HEK293T (cell line): ENCODE measurements at regions not wholly inside any gene's neighbourhood (a gene's known extent, or its start where the extent isn't known, plus 50 kb on each side); places are given as distances from the start of the nearest gene placed in this dataset.

Experiments
- CTCF ChIA-PET: fragments of 350-600 bp; formaldehyde crosslinking; extraction: SDS; loops from one replicate; lab custom pipeline; 2021; ENCODE audit warnings: antibody characterized with exemption, inconsistent platforms; lab: Yijun Ruan, JAX
- POLR2A ChIA-PET: fragments of 350-600 bp; formaldehyde crosslinking; extraction: SDS; loops from one replicate; lab custom pipeline; 2020; ENCODE audit warnings: antibody characterized with exemption, inconsistent platforms; lab: Yijun Ruan, JAX
- DNase-seq: peaks from one replicate; pipeline ENCODE4 v3.0.0; 2012; ENCODE audit warnings: mixed read lengths; ENCODE audit errors: extremely low spot score
- ARNT ChIP-seq: fragments of 450-650 bp; IDR thresholded peaks from 2 replicates; pipeline ENCODE4 v1.6.1; 2017; ENCODE audit warnings: mild to moderate bottlenecking
- BHLHE40 ChIP-seq: fragments of 450-650 bp; IDR thresholded peaks from 2 replicates; pipeline ENCODE4 v1.6.1; 2016; ENCODE audit warnings: mild to moderate bottlenecking, moderate library complexity, borderline replicate concordance
- CTBP1 ChIP-seq: fragments of 450-650 bp; IDR thresholded peaks from 2 replicates; pipeline ENCODE4 v1.6.1; 2016; ENCODE audit warnings: borderline replicate concordance
- ELF4 ChIP-seq: fragments of 450-650 bp; IDR thresholded peaks from 2 replicates; pipeline ENCODE4 v1.6.1; 2017; ENCODE audit warnings: antibody characterized with exemption
- FOXA1 ChIP-seq: fragments of 450-650 bp; IDR thresholded peaks from 2 replicates; pipeline ENCODE4 v1.6.1; 2016; ENCODE audit warnings: mild to moderate bottlenecking
- FOXK2 ChIP-seq: fragments of 450-650 bp; IDR thresholded peaks from 2 replicates; pipeline ENCODE4 v1.6.1; 2016; ENCODE audit warnings: mild to moderate bottlenecking
- FOXM1 ChIP-seq: fragments of 450-650 bp; IDR thresholded peaks from 2 replicates; pipeline ENCODE4 v1.6.1; 2017; ENCODE audit warnings: mild to moderate bottlenecking, borderline replicate concordance
- HDGF ChIP-seq: fragments of 450-650 bp; IDR thresholded peaks from 2 replicates; pipeline ENCODE4 v1.6.1; 2017; ENCODE audit warnings: antibody characterized with exemption, borderline replicate concordance
- L3MBTL2 ChIP-seq: fragments of 450-650 bp; conservative IDR thresholded peaks from 2 replicates; pipeline ENCODE4 v1.6.1; 2016; ENCODE audit warnings: mild to moderate bottlenecking
- LEF1 ChIP-seq: fragments of 450-650 bp; IDR thresholded peaks from 2 replicates; pipeline ENCODE4 v1.6.1; 2017; ENCODE audit warnings: mild to moderate bottlenecking, borderline replicate concordance
- NFRKB ChIP-seq: fragments of 450-650 bp; IDR thresholded peaks from 2 replicates; pipeline ENCODE4 v1.6.1; 2016; ENCODE audit warnings: mild to moderate bottlenecking, moderate library complexity
- PKNOX1 ChIP-seq: fragments of 450-650 bp; IDR thresholded peaks from 2 replicates; pipeline ENCODE4 v1.6.1; 2016
- SP1 ChIP-seq: fragments of 450-650 bp; IDR thresholded peaks from 2 replicates; pipeline ENCODE4 v1.6.1; 2017
- SUZ12 ChIP-seq: fragments of 450-650 bp; IDR thresholded peaks from 2 replicates; pipeline ENCODE4 v1.6.1; 2016; ENCODE audit warnings: mild to moderate bottlenecking
- TARDBP ChIP-seq: fragments of 450-650 bp; IDR thresholded peaks from 2 replicates; pipeline ENCODE4 v1.6.1; 2016
- ZNF384 ChIP-seq: fragments of 450-650 bp; IDR thresholded peaks from 2 replicates; pipeline ENCODE4 v1.6.1; 2016

- POLR2A ChIA-PET, result no interaction called here
- DNase-seq, result no peak
- TF ChIP-seq FOXK2, result no peak
- no peak for TF ChIP-seq HDGF
- no peak for TF ChIP-seq ZNF384
- no peak for TF ChIP-seq FOXM1
- TF ChIP-seq CTBP1, result no peak
- TF ChIP-seq L3MBTL2, result no peak
- no peak for TF ChIP-seq TARDBP
- no peak for TF ChIP-seq SUZ12
- no peak for TF ChIP-seq SP1
- no peak for TF ChIP-seq BHLHE40
- TF ChIP-seq PKNOX1, result no peak
- CTCF ChIA-PET, result no interaction called here
Observed at GRCh38 chr2:101550555-101550954, 75.6 kb upstream of the RFX8 start.

GRCh38 chr2:101549371-101549770 lies 74.5 kb upstream of the RFX8 start:
- ChIA-PET POLR2A (no interaction called here), CTCF (no interaction called here)
- TF ChIP-seq ARNT (no peak), CTBP1 (no peak), FOXK2 (no peak), FOXA1 (no peak), FOXM1 (no peak), PKNOX1 (no peak), ELF4 (no peak), LEF1 (no peak), SUZ12 (no peak), SP1 (no peak), ZNF384 (no peak)
- no peak for DNase-seq

GRCh38 chr2:101546376-101547058 lies 71.6 kb upstream of the RFX8 start:
- no peak for TF ChIP-seq NFRKB
- no peak for TF ChIP-seq FOXK2
- TF ChIP-seq L3MBTL2, result no peak
- no peak for TF ChIP-seq FOXM1
- TF ChIP-seq ARNT, result no peak
- no peak for TF ChIP-seq HDGF
- no peak for TF ChIP-seq ZNF384
- no peak for TF ChIP-seq FOXA1
- no peak for TF ChIP-seq LEF1
- no peak for TF ChIP-seq ELF4
- no peak for TF ChIP-seq SP1
- TF ChIP-seq SUZ12, result no peak
- no peak for TF ChIP-seq CTBP1
- TF ChIP-seq TARDBP, result no peak
- TF ChIP-seq BHLHE40, result no peak
- TF ChIP-seq PKNOX1, result no peak
- no peak for DNase-seq
- ChIA-PET POLR2A (no interaction called here), CTCF (interaction anchor here (0.7 kb wide), 1 partner anchor 139 kb away, joined by 4 read pairs; no protein-coding TSS in a partner anchor)

- TF ChIP-seq CTBP1 (no peak), FOXA1 (no peak)
- CTCF ChIA-PET, result no interaction called here
- POLR2A ChIA-PET, result no interaction called here
- DNase-seq, result no peak
Observed at GRCh38 chr2:101545950-101546349, 71.0 kb upstream of the RFX8 start.

- DNase-seq, result no peak
- ChIA-PET CTCF (interaction anchor here (0.6 kb wide), 2 partner anchors 15 to 126 kb away, joined by 4 read pairs; no protein-coding TSS in a partner anchor), POLR2A (no interaction called here)
- TF ChIP-seq LEF1 (no peak), CTBP1 (no peak)
Observed at GRCh38 chr2:101540518-101540917, 65.6 kb upstream of the RFX8 start.

GRCh38 chr2:101538076-101538475 lies 63.2 kb upstream of the RFX8 start:
- TF ChIP-seq ARNT, result no peak
- TF ChIP-seq SP1, result no peak
- TF ChIP-seq LEF1, result no peak
- no peak for TF ChIP-seq L3MBTL2
- TF ChIP-seq SUZ12, result no peak
- no peak for TF ChIP-seq FOXM1
- TF ChIP-seq BHLHE40, result no peak
- no peak for TF ChIP-seq TARDBP
- TF ChIP-seq FOXA1, result no peak
- no peak for TF ChIP-seq ELF4
- TF ChIP-seq HDGF, result no peak
- ChIA-PET CTCF (no interaction called here), POLR2A (no interaction called here)
- DNase-seq, result no peak

- ChIA-PET CTCF (no interaction called here), POLR2A (no interaction called here)
- TF ChIP-seq ZNF384, result no peak
- TF ChIP-seq SP1, result no peak
- TF ChIP-seq ELF4, result no peak
- TF ChIP-seq BHLHE40, result no peak
- no peak for TF ChIP-seq TARDBP
- no peak for TF ChIP-seq HDGF
- TF ChIP-seq SUZ12, result no peak
- no peak for TF ChIP-seq CTBP1
- no peak for TF ChIP-seq LEF1
- no peak for TF ChIP-seq FOXK2
- no peak for TF ChIP-seq FOXM1
- no peak for TF ChIP-seq ARNT
- no peak for TF ChIP-seq PKNOX1
- TF ChIP-seq NFRKB, result no peak
- TF ChIP-seq FOXA1, result no peak
- TF ChIP-seq L3MBTL2, result no peak
- no peak for DNase-seq
Observed at GRCh38 chr2:101534149-101534611, 59.3 kb upstream of the RFX8 start.
